GM20431 (cell line): ENCODE measurements at regions not wholly inside any gene's neighbourhood (a gene's known extent, or its start where the extent isn't known, plus 50 kb on each side); places are given as distances from the start of the nearest gene placed in this dataset.
"Not testable (repeated sequence)": the region's sequence is repeated elsewhere in the genome, so short reads cannot be mapped to it uniquely, and the experiment has no call there.

Source experiments
- in situ Hi-C: fragments of 300-500 bp; cut with MseI, MboI; formaldehyde crosslinking; loops from one replicate; pipeline ENCODE4 v1.15.0; 2020; ENCODE audit warnings: low sequenced_read_pairs; ENCODE audit not compliant: unreplicated experiment

GRCh38 chr18:1036926-1037325, 132.3 kb downstream of the ADCYAP1 start:
- in situ Hi-C loops: no loop called here

- in situ Hi-C loops: no loop called here
These were observed 133.1 kb downstream of the ADCYAP1 start for GRCh38 chr18:1037776-1038175.

- in situ Hi-C loops: no loop called here
These were observed 134.8 kb downstream of the ADCYAP1 start for GRCh38 chr18:1039421-1039820.

- in situ Hi-C loops: not testable (repeated sequence)
These were observed 138.4 kb downstream of the ADCYAP1 start for GRCh38 chr18:1043039-1043438.

GRCh38 chr18:1045658-1046057, 141.0 kb downstream of the ADCYAP1 start:
- in situ Hi-C loops: no loop called here

- in situ Hi-C loops: no loop called here
These were observed 142.7 kb downstream of the ADCYAP1 start for GRCh38 chr18:1047406-1047805.

- in situ Hi-C loops: no loop called here
These were observed 143.4 kb downstream of the ADCYAP1 start for GRCh38 chr18:1048032-1048431.

- in situ Hi-C loops: no loop called here
These were observed 144.5 kb downstream of the ADCYAP1 start for GRCh38 chr18:1049173-1049572.

- in situ Hi-C loops: no loop called here
These were observed 145.5 kb downstream of the ADCYAP1 start for GRCh38 chr18:1050012-1050657.

GRCh38 chr18:1052301-1052700, 147.6 kb downstream of the ADCYAP1 start:
- in situ Hi-C loops: no loop called here

- in situ Hi-C loops: no loop called here
These were observed 149.0 kb downstream of the ADCYAP1 start for GRCh38 chr18:1053331-1054315.

GRCh38 chr18:1056404-1056803, 151.7 kb downstream of the ADCYAP1 start:
- in situ Hi-C loops: no loop called here

GRCh38 chr18:1057367-1057766, 152.7 kb downstream of the ADCYAP1 start:
- in situ Hi-C loops: no loop called here

GRCh38 chr18:1062588-1062987, 157.9 kb downstream of the ADCYAP1 start:
- in situ Hi-C loops: no loop called here

GRCh38 chr18:1075322-1075721, 170.7 kb downstream of the ADCYAP1 start:
- in situ Hi-C loops: no loop called here

GRCh38 chr18:1075876-1076275, 171.2 kb downstream of the ADCYAP1 start:
- in situ Hi-C loops: no loop called here

- in situ Hi-C loops: no loop called here
These were observed 173.6 kb downstream of the ADCYAP1 start for GRCh38 chr18:1078301-1078700.

GRCh38 chr18:1083675-1084074, 179.0 kb downstream of the ADCYAP1 start:
- in situ Hi-C loops: not testable (repeated sequence)

- in situ Hi-C loops: no loop called here
These were observed 186.1 kb downstream of the ADCYAP1 start for GRCh38 chr18:1090758-1091157.

GRCh38 chr18:1092228-1092627, 187.6 kb downstream of the ADCYAP1 start:
- in situ Hi-C loops: no loop called here

- in situ Hi-C loops: no loop called here
These were observed 189.7 kb downstream of the ADCYAP1 start for GRCh38 chr18:1094409-1094808.
